Right renal pelvis (tissue), 4 donors: ENCODE measurements at regions not wholly inside any gene's neighbourhood (a gene's known extent, or its start where the extent isn't known, plus 50 kb on each side); places are given as distances from the start of the nearest gene placed in this dataset.
A peak's percentile ranks its signal among the peaks of the same experiment; 100 is the strongest.

Experiments used
- DNase-seq, 4 donors: peaks; one replicate each; pipeline ENCODE4 v3.0.0-alpha.2; 2013; ENCODE audit warnings: low read depth in 4 of 4, low spot score in 3 of 4, missing footprints in 1 of 4

DNA sequence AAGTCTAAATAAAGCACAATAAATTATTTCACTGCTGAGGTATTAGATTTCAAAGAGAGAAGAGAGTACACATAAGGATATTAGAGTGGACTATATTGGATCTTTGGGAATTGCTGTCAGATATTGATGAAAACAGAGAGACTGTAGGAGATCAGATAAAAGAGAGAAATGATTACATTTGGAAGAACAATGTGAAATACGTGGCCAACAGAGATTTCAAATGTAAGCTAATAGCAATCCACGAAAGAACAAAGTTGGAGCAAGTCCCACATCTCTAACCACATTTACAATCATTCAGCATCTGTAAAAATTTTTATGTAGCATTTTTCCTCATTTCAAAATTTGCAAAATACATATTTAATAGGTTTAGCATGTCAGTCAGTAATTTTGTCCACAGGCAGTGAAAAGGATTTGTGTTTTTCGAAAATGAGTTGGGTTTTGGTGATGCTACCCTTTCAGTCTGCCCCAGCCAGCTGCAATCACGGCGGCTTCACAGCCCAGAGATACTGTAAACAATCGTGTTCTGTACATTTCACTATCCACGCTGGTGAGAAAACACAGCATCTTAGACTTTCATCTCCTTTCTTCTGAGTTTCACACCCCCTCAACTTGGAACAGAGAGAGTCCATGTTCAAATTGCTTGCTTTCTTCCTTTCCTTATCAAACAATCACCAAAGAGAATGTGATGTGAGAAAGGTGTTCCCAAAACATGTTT, 209.1 kb upstream of the LYPLAL1 start:
- DNase-seq = no peak

DNA sequence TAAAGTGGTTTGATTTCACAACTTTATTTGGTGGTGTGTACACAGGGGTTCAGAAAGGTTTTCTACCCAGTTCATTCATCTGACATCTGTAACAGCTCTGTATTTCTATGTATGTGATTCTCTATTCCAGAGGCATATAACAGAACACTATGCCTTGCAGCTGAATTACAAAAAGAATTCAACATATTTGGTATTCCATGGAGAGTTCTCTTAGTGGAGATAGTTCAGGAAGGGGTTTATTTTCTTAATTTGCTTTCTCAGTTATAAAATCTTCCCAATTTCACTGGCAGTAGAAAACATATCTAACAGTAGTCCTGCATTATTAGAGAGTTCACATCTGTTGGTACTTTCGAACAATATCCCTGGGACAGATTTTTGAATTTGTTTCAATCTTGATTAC, 207.9 kb upstream of the LYPLAL1 start:
- DNase-seq = no peak

GRCh38 chr1:218967254-218967653, 206.4 kb upstream of the LYPLAL1 start:
- DNase-seq = no peak

- no peak for DNase-seq
Measured at GRCh38 chr1:218967836-218968235, 205.8 kb upstream of the LYPLAL1 start.

GRCh38 chr1:218969006-218969405, 204.7 kb upstream of the LYPLAL1 start:
- DNase-seq = no peak

GRCh38 chr1:218970397-218970990, 203.2 kb upstream of the LYPLAL1 start:
- DNase-seq = no peak

GRCh38 chr1:218971156-218971555, 202.5 kb upstream of the LYPLAL1 start:
- DNase-seq = peak; percentile 26 to 50 (median 42)

DNA sequence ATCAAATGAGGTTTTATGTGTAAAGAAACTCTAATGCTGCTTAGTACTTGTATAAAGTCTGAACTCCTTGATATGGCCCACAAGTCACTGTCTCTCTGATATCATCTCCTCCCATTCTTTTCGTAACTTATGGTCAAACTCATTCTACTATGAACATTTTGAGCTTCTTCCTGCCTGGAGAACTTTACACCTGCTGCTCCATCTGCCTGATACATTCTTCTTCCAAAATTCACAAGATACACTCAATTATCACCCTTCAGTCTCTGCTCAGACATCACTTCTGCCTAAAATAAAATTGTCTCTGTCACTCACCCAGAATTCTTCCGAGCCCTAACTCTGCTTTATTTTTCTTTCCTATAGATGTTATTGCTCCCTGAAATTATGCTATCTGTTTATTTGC, 192.8 kb upstream of the LYPLAL1 start:
- DNase-seq = no peak

DNA sequence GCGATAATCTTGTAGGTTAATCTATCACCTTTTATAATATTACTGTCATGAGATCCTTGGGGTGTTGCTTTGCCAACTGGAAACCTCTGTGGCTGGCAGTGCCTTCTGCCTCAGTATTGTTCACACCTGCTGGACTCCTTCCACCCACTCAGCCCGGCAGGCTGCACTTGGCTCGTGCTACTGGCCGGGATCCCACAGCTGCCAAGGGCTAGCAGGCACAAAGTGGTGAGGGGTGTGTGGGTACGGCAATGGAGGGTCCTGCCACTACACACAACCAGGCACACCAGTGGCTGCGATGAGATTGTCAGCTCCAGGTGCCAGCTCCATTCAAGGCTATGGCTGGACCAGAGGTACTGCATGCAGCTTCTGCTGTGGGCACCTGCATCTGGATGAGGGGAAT, 191.2 kb upstream of the LYPLAL1 start:
- no peak for DNase-seq

DNA sequence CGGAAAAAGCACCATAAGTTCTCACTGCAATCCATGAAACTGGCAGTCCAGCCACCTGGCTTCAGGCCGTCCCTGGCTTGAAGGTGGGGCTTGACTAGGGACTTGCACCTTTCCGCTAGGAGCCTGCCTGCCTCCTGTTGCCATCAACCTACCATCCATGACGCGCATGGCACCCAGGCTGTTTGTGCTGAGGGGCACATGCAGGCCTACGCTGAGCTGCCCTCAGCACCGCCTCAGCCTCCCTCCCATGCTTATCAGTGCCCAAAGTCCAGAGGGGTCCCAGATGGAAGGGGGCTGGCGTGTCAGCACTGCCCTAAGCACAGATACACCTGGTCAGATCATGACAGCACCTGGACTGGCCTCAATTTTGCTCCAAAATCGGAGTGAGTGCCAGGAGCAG, 190.2 kb upstream of the LYPLAL1 start:
- no peak for DNase-seq

DNA sequence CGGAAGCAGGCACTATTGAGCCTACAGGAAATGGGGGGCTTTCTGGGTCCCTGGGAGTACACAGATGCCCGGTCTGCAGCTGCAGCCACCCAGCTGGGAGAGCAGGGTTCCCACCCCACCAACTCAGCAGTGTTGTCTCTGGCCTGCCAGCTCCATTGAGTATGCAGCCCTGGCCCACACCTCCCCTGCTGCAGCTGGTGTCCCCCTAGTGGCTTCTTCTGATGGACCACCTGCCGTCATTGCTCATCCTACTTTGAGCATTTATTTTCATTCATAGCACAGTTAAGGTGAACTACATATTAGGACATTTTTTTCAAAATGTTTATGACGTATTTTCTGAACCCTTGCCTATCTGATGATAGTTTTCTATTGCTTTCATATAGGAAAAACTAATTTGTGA, 189.8 kb upstream of the LYPLAL1 start:
- DNase-seq = no peak

GRCh38 chr1:218985424-218985984, 188.2 kb upstream of the LYPLAL1 start:
- no peak for DNase-seq

DNA sequence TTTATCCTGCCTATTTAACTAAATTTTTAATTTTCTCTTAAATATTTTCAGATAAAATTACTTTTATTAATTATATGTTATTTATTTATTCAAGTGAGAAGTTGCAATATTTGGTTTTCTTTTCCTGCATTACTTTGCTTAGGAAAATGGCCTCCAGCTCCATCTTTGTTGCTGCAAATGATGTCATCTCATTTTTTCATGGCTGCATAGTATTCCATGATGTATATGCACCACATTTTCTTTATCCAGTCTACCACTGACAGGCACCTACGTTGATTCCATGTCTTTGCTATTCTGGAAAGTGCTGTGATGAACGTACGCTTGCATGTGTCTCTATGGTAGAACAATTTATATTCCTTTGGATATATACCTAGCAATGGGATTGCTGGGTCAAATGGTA, 186.9 kb upstream of the LYPLAL1 start:
- no peak for DNase-seq

DNA sequence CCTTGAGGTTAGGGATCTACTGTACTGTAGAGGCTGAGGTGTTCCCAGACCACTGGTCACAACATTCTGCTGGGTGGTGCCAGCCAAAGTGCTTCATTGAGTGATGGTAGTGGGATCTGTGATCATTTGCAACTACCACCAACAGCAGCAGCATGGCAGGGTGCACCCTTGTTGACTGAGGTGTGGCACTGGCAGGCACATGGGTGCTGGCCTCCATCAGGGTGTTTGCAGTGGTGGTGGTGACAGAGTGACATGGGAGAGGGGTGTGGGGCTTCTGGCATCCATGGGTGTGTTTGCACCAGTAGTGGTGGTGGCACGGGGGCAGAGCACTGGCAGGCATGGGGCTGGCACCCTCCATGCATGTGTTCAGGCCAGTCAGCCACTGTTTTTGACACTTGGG, 183.7 kb upstream of the LYPLAL1 start:
- DNase-seq = no peak

DNA sequence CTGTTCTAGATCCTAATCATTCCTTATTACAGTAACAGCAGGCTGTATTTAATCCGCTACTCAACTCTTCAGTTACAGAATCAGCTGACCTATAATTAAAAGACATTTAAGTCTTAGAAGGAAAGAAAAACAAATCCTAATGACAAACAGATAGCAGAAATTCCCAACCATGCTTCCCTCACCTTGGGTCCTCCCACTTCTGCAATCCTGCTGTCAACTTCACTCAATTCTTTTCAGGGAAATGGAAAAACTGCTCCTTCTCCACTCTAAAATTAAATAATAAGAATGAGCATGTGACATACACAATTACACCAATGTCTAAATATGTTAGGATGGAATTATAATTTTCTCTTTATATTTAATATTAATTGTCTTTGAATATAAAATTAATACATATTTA, 182.6 kb upstream of the LYPLAL1 start:
- no peak for DNase-seq

- no peak for DNase-seq
Measured at GRCh38 chr1:218994615-218995014, 179.1 kb upstream of the LYPLAL1 start.

DNA sequence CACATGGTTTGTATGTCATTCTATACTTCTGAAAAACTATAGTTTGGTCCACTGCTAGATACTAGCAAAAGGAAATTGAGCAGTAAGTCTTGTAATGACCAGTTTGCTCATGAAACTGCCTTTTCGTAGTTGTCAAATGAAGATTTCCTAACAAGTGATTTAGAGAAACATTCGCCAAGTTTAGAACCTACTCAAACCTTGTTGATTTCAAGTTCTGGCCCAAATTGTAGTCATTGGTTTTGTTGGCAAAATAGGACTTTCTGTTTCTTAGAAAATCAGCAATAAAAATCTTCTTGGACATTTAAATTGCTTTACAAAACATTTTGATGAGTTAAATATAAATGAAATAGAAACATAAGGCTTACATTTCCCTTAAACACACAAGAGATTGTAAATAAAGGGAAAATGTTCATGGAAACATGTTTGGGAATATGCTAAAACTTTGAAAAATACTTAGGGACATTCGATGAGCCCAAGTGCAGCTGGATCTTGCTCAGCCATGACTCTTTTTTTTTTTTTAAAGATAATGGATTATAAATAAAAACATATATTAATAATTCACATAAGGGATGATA, 178.5 kb upstream of the LYPLAL1 start:
- no peak for DNase-seq

DNA sequence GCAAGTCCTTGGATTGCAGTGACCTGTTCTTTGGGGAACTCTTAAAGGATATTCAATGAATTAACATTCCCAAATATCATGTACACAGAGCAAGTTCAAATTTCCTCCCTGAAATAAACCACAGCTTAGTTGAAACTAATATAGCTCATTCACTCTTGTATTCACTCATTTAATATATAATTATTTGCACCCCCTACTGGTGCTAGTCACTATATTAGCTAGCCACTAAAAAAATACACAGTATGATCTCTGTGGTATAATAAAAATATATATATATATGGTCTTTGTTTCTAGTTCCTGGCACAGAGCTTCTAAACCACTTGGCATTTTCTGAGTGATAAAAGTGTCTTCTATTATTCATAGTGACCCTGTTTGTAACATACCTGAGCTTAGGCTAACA, 177.3 kb upstream of the LYPLAL1 start:
- no peak for DNase-seq

DNA sequence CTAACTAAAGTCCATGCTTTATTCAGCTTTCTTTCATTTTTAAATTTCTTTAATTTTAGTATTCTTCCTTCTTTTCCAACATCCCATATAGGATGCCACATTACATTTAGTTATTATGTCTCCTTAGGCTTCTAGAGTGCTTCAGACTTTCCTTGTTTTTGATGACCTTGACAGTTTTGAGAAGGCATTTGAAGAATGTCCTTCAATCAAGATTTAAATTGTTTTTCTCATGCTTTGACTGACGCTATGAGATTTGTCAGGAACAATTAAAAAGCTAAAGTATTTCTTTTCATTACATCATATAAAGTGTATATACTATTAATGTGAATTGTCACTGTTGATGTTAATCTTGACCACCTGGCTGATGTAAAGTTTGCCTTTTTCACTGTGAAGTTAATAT, 173.7 kb upstream of the LYPLAL1 start:
- no peak for DNase-seq

- no peak for DNase-seq
Measured at GRCh38 chr1:219000631-219001030, 173.0 kb upstream of the LYPLAL1 start.

DNA sequence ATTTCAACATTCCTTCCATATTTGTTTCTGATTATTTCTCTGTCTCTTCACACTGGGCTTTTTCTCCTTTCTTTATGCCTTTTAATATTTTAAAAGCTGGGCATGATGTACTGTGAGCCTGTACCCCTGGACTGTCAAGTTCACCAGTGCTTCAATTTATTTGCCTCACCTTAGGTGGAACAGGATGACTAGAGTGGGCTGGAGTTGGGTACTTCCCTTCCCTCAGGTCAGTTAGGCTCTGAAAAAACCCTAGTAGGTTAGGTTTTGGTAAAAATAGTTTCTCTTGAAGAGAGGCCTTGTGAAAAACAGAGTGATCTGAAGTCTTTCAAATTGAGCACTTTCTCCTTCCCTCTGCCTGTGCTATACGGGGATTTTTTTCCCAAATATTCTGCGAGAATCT, 163.0 kb upstream of the LYPLAL1 start:
- no peak for DNase-seq

- no peak for DNase-seq
Measured at GRCh38 chr1:219020386-219020785, 153.3 kb upstream of the LYPLAL1 start.
